Mesenchymal stem cell (in vitro differentiated cells and primary cell): ENCODE measurements at regions not wholly inside any gene's neighbourhood (a gene's known extent, or its start where the extent isn't known, plus 50 kb on each side); places are given as distances from the start of the nearest gene placed in this dataset.
A peak's percentile ranks its signal among the peaks of the same experiment; 100 is the strongest.

Source experiments
- DNase-seq: peaks from one replicate; pipeline ENCODE4 v3.0.0-alpha.2; 2013
- H2AFZ ChIP-seq: one replicate; pipeline ENCODE4 v1.6.1; 2013; ENCODE audit warnings: low read depth, mild to moderate bottlenecking, control low read depth, inconsistent platforms, low read length, moderate library complexity
- H2AK5ac ChIP-seq: 2 replicates; pipeline ENCODE4 v1.6.1; 2013; ENCODE audit warnings: low read length, moderate library complexity, mild to moderate bottlenecking, inconsistent platforms; ENCODE audit not compliant: severe bottlenecking
- H2BK120ac ChIP-seq: one replicate; pipeline ENCODE4 v1.6.1; 2013; ENCODE audit warnings: low read depth, mild to moderate bottlenecking, inconsistent platforms, low read length, moderate library complexity
- H2BK12ac ChIP-seq, 2 experiments: one replicate each; pipeline ENCODE4 v1.6.1; 2013; ENCODE audit warnings: inconsistent platforms in 2 of 2, low read length in 2 of 2, mild to moderate bottlenecking in 2 of 2, moderate library complexity in 2 of 2, control low read depth in 1 of 2
- H2BK15ac ChIP-seq: one replicate; pipeline ENCODE4 v1.6.1; 2013; ENCODE audit warnings: mild to moderate bottlenecking, low read depth, inconsistent platforms; ENCODE audit not compliant: poor library complexity, severe bottlenecking
- H2BK5ac ChIP-seq: 2 replicates; pipeline ENCODE4 v1.6.1; 2013; ENCODE audit warnings: low read depth, mild to moderate bottlenecking, low read length, control low read depth, inconsistent platforms; ENCODE audit not compliant: poor library complexity, severe bottlenecking
- H3K14ac ChIP-seq, 2 experiments: one replicate each; pipeline ENCODE4 v1.6.1; 2013; ENCODE audit warnings: inconsistent platforms in 2 of 2, low read length in 2 of 2, control low read depth in 1 of 2, mild to moderate bottlenecking in 1 of 2, moderate library complexity in 1 of 2
- H3K18ac ChIP-seq, 2 experiments: one replicate each; pipeline ENCODE4 v1.6.1; 2013; ENCODE audit warnings: inconsistent platforms in 2 of 2, low read length in 2 of 2, control low read depth in 1 of 2, low read depth in 1 of 2, mild to moderate bottlenecking in 1 of 2
- H3K23ac ChIP-seq, 2 experiments: one replicate each; pipeline ENCODE4 v1.6.1; 2013; ENCODE audit warnings: inconsistent platforms in 2 of 2, low read length in 2 of 2, mild to moderate bottlenecking in 2 of 2, moderate library complexity in 2 of 2, control low read depth in 1 of 2
- H3K27ac ChIP-seq: 2 replicates; pipeline ENCODE4 v1.5.1; 2013; ENCODE audit warnings: mild to moderate bottlenecking, moderate library complexity, low read length, control low read depth, inconsistent platforms; ENCODE audit not compliant: poor library complexity, severe bottlenecking
- H3K27me3 ChIP-seq, 2 experiments: 2 replicates each; pipeline versions ENCODE4 v1.6.1 to v1.7.0; 2013; ENCODE audit warnings: low read length in 2 of 2, mild to moderate bottlenecking in 2 of 2, moderate library complexity in 2 of 2, control low read depth in 1 of 2, inconsistent platforms in 1 of 2; ENCODE audit not compliant: control insufficient read depth in 1 of 2, insufficient read depth in 1 of 2
- H3K36me3 ChIP-seq, 2 experiments: 2 replicates each; pipeline versions ENCODE4 v1.6.1 to v1.7.0; 2013; ENCODE audit warnings: low read length in 2 of 2, control low read depth in 1 of 2, inconsistent platforms in 1 of 2, low read depth in 1 of 2, mild to moderate bottlenecking in 1 of 2; ENCODE audit not compliant: insufficient read depth in 2 of 2, control insufficient read depth in 1 of 2
- H3K4ac ChIP-seq, 2 experiments: one replicate each; pipeline ENCODE4 v1.6.1; 2013; ENCODE audit warnings: inconsistent platforms in 2 of 2, low read length in 2 of 2, mild to moderate bottlenecking in 2 of 2, moderate library complexity in 2 of 2, control low read depth in 1 of 2, low read depth in 1 of 2
- H3K4me1 ChIP-seq: 2 replicates; pipeline ENCODE4 v1.6.1; 2013; ENCODE audit warnings: low read depth, low read length, control low read depth; ENCODE audit not compliant: control insufficient read depth, insufficient read depth
- H3K4me2 ChIP-seq: 2 replicates; pipeline ENCODE4 v1.6.1; 2013; ENCODE audit warnings: low read length, mild to moderate bottlenecking, inconsistent platforms; ENCODE audit not compliant: poor library complexity, severe bottlenecking
- H3K4me3 ChIP-seq, 2 experiments: 2 replicates each; pipeline versions ENCODE4 v1.5.1 to v1.7.0; 2013; ENCODE audit warnings: low read length in 2 of 2, mild to moderate bottlenecking in 2 of 2, control low read depth in 1 of 2, low read depth in 1 of 2; ENCODE audit not compliant: insufficient read depth in 1 of 2
- H3K79me1 ChIP-seq: replicated peaks from 2 replicates; pipeline ENCODE4 v1.6.1; 2013; ENCODE audit warnings: mild to moderate bottlenecking, control low read depth, low read length, inconsistent platforms; ENCODE audit not compliant: poor library complexity, severe bottlenecking
- H3K9ac ChIP-seq: 2 replicates; pipeline ENCODE4 v1.7.0; 2013; ENCODE audit warnings: mild to moderate bottlenecking, low read length, moderate library complexity
- H3K9me3 ChIP-seq: 2 replicates; pipeline ENCODE4 v1.7.0; 2013; ENCODE audit warnings: mild to moderate bottlenecking, low read length; ENCODE audit not compliant: control insufficient read depth
- H4K8ac ChIP-seq: one replicate; pipeline ENCODE4 v1.6.1; 2013; ENCODE audit warnings: inconsistent platforms, mild to moderate bottlenecking, low read length, moderate library complexity
- H4K91ac ChIP-seq: one replicate; pipeline ENCODE4 v1.6.1; 2013; ENCODE audit warnings: mild to moderate bottlenecking, low read length, inconsistent platforms
- WGBS: methylation state at CpG from one replicate; pipeline ENCODE4 v1.1.7; 2013; ENCODE audit warnings: mixed read lengths; 5-methylcytosine and 5-hydroxymethylcytosine counted together

GRCh38 chr2:185970148-185970852, 231.7 kb downstream of the FSIP2 start:
- H2AK5ac ChIP-seq = no peak overlapping the region
- no peaks in the 10 kb centered on the region for H3K4me1 ChIP-seq
- H3K4me3 ChIP-seq = no peak overlapping the region
- WGBS = no CpG with 5 or more reads among the region's 3 CpGs
- no peak overlapping the region for H3K23ac ChIP-seq
- no peak overlapping the region for H3K9ac ChIP-seq
- H2BK120ac ChIP-seq = no peak overlapping the region
- peaks cover 12% of the 10 kb centered on the region for H3K9me3 ChIP-seq
- no peak overlapping the region for H3K27ac ChIP-seq
- H2AFZ ChIP-seq = no peak overlapping the region
- H2BK12ac ChIP-seq = no peak overlapping the region
- H3K4me2 ChIP-seq = peak overlapping the region; percentile 17
- H3K4ac ChIP-seq = no peak overlapping the region
- no peaks in the 10 kb centered on the region for H3K79me1 ChIP-seq
- peak; percentile 37 for DNase-seq
- H2BK5ac ChIP-seq = no peak overlapping the region
- no peak overlapping the region for H3K18ac ChIP-seq
- no peak overlapping the region for H4K91ac ChIP-seq
- H4K8ac ChIP-seq = no peak overlapping the region
- no peaks in the 10 kb centered on the region for H3K36me3 ChIP-seq
- H3K27me3 ChIP-seq = no peaks in the 10 kb centered on the region
- no peak overlapping the region for H2BK15ac ChIP-seq
- no peak overlapping the region for H3K14ac ChIP-seq

- Histone ChIP-seq H3K27me3 (no peaks in the 10 kb centered on the region), H3K9me3 (no peaks in the 10 kb centered on the region), H2AK5ac (no peak overlapping the region), H3K4ac (no peak overlapping the region), H3K9ac (no peak overlapping the region), H3K4me1 (no peaks in the 10 kb centered on the region), H3K4me2 (no peak overlapping the region), H2AFZ (no peak overlapping the region), H3K23ac (no peak overlapping the region), H2BK12ac (no peak overlapping the region), H2BK120ac (no peak overlapping the region), H2BK15ac (no peak overlapping the region), H3K4me3 (no peak overlapping the region), H4K8ac (no peak overlapping the region), H3K79me1 (no peaks in the 10 kb centered on the region), H3K14ac (no peak overlapping the region), H3K18ac (no peak overlapping the region), H4K91ac (no peak overlapping the region), H3K27ac (no peak overlapping the region), H2BK5ac (no peak overlapping the region), H3K36me3 (no peaks in the 10 kb centered on the region)
- DNase-seq = peak; percentile 80
- 0% methylated on average over 1 of the region's 3 CpGs for WGBS
Measured at GRCh38 chr2:185978634-185979407, 240.2 kb downstream of the FSIP2 start.

GRCh38 chr2:185979546-185980071, 241.0 kb downstream of the FSIP2 start:
- H3K18ac ChIP-seq = peak overlapping the region in 1 of 2 experiments; percentile 70
- H2BK15ac ChIP-seq = no peak overlapping the region
- no peaks in the 10 kb centered on the region for H3K4me1 ChIP-seq
- H3K36me3 ChIP-seq = no peaks in the 10 kb centered on the region
- DNase-seq = peak; percentile 52
- no peak overlapping the region for H3K9ac ChIP-seq
- H2BK12ac ChIP-seq = peak overlapping the region in 1 of 2 experiments; percentile 74
- no peak overlapping the region for H2BK5ac ChIP-seq
- H2AK5ac ChIP-seq = no peak overlapping the region
- H2AFZ ChIP-seq = no peak overlapping the region
- WGBS = 14% methylated on average over 2 of the region's 2 CpGs
- H2BK120ac ChIP-seq = no peak overlapping the region
- no peak overlapping the region for H3K14ac ChIP-seq
- H4K91ac ChIP-seq = no peak overlapping the region
- H3K23ac ChIP-seq = no peak overlapping the region
- H3K4me3 ChIP-seq = no peak overlapping the region
- H3K4me2 ChIP-seq = no peak overlapping the region
- no peaks in the 10 kb centered on the region for H3K27me3 ChIP-seq
- H4K8ac ChIP-seq = no peak overlapping the region
- no peak overlapping the region for H3K27ac ChIP-seq
- H3K79me1 ChIP-seq = no peaks in the 10 kb centered on the region
- H3K4ac ChIP-seq = no peak overlapping the region
- H3K9me3 ChIP-seq = no peaks in the 10 kb centered on the region

GRCh38 chr2:185980944-185981343, 242.3 kb downstream of the FSIP2 start:
- no peak for DNase-seq
- no peak overlapping the region for H3K4ac ChIP-seq
- H3K79me1 ChIP-seq = no peaks in the 10 kb centered on the region
- H3K23ac ChIP-seq = no peak overlapping the region
- H3K27ac ChIP-seq = no peak overlapping the region
- H3K9ac ChIP-seq = no peak overlapping the region
- no peak overlapping the region for H4K8ac ChIP-seq
- no peak overlapping the region for H2BK5ac ChIP-seq
- H2BK12ac ChIP-seq = no peak overlapping the region
- H3K9me3 ChIP-seq = no peaks in the 10 kb centered on the region
- H3K18ac ChIP-seq = no peak overlapping the region
- H3K27me3 ChIP-seq = no peaks in the 10 kb centered on the region
- no peaks in the 10 kb centered on the region for H3K36me3 ChIP-seq
- no peak overlapping the region for H4K91ac ChIP-seq
- H3K4me2 ChIP-seq = no peak overlapping the region
- H2AK5ac ChIP-seq = no peak overlapping the region
- H3K4me3 ChIP-seq = no peak overlapping the region
- H3K4me1 ChIP-seq = no peaks in the 10 kb centered on the region
- H2BK15ac ChIP-seq = no peak overlapping the region
- no peak overlapping the region for H2AFZ ChIP-seq
- WGBS = 96% methylated on average over 2 of the region's 3 CpGs
- no peak overlapping the region for H3K14ac ChIP-seq
- H2BK120ac ChIP-seq = no peak overlapping the region
